Brain microvascular endothelial cell (primary cell): ENCODE measurements at regions not wholly inside any gene's neighbourhood (a gene's known extent, or its start where the extent isn't known, plus 50 kb on each side); places are given as distances from the start of the nearest gene placed in this dataset.

Experiments
- DNase-seq: peaks from one replicate; pipeline ENCODE4 v3.0.0-alpha.2; 2020
- H3K27ac ChIP-seq: fragments of 250-450 bp; sonication (Bioruptor Pico); 2 replicates; pipeline ENCODE4 v1.5.1; 2020; ENCODE audit warnings: mild to moderate bottlenecking, moderate library complexity
- H3K27me3 ChIP-seq: fragments of 250-450 bp; sonication (Bioruptor Pico); replicated peaks from 2 replicates; pipeline ENCODE4 v1.5.1; 2020; ENCODE audit warnings: mild to moderate bottlenecking
- H3K36me3 ChIP-seq: fragments of 250-450 bp; sonication (Bioruptor Pico); replicated peaks from 2 replicates; pipeline ENCODE4 v1.5.1; 2020; ENCODE audit warnings: mild to moderate bottlenecking
- H3K4me3 ChIP-seq: 2 replicates; pipeline ENCODE4 v1.5.1; 2011; ENCODE audit warnings: low read depth, mild to moderate bottlenecking, control low read depth, low read length, moderate library complexity
- CTCF ChIP-seq: IDR thresholded peaks from 2 replicates; pipeline ENCODE4 v1.5.1; 2011; ENCODE audit warnings: low read depth, mild to moderate bottlenecking, moderate library complexity, low read length, control low read depth, inconsistent platforms; ENCODE audit errors: missing control alignments
- in situ Hi-C: cut with HindIII; loops from 2 replicates; pipeline ENCODE4 v1.10.0; 2017; ENCODE audit warnings: low sequenced_read_pairs, low pct_ligation_motif_present

- no peak overlapping the region for H3K27ac ChIP-seq
- no peaks in the 10 kb centered on the region for H3K27me3 ChIP-seq
- DNase-seq: no peak
- H3K4me3 ChIP-seq: no peak overlapping the region
- H3K36me3 ChIP-seq: no peaks in the 10 kb centered on the region
- TF ChIP-seq CTCF: no peak
- in situ Hi-C loops: no loop called here
These were observed 384.5 kb upstream of the MMADHC start for GRCh38 chr2:149972066-149972465.

GRCh38 chr2:149954981-149955600, 367.5 kb upstream of the MMADHC start:
- Histone ChIP-seq H3K4me3 (no peak overlapping the region), H3K27me3 (no peaks in the 10 kb centered on the region), H3K27ac (no peak overlapping the region), H3K36me3 (no peaks in the 10 kb centered on the region)
- in situ Hi-C loops: no loop called here
- TF ChIP-seq CTCF: no peak
- DNase-seq: no peak

- H3K4me3 ChIP-seq: no peak overlapping the region
- no peaks in the 10 kb centered on the region for H3K27me3 ChIP-seq
- no peaks in the 10 kb centered on the region for H3K36me3 ChIP-seq
- TF ChIP-seq CTCF: no peak
- in situ Hi-C loops: no loop called here
- H3K27ac ChIP-seq: no peak overlapping the region
- DNase-seq: no peak
These were observed 366.1 kb upstream of the MMADHC start for GRCh38 chr2:149953627-149954026.

- Histone ChIP-seq H3K36me3 (no peaks in the 10 kb centered on the region), H3K27me3 (no peaks in the 10 kb centered on the region), H3K4me3 (no peak overlapping the region), H3K27ac (no peak overlapping the region)
- no peak for TF ChIP-seq CTCF
- no peak for DNase-seq
- in situ Hi-C loops: no loop called here
These were observed 343.9 kb upstream of the MMADHC start for GRCh38 chr2:149931486-149931885.

- no peak for DNase-seq
- Histone ChIP-seq H3K27ac (no peak overlapping the region), H3K27me3 (no peaks in the 10 kb centered on the region), H3K36me3 (no peaks in the 10 kb centered on the region), H3K4me3 (no peak overlapping the region)
- TF ChIP-seq CTCF: no peak
- in situ Hi-C loops: no loop called here
These were observed 340.4 kb upstream of the MMADHC start for GRCh38 chr2:149928011-149928410.

- Histone ChIP-seq H3K36me3 (no peaks in the 10 kb centered on the region), H3K4me3 (no peak overlapping the region), H3K27me3 (no peaks in the 10 kb centered on the region), H3K27ac (no peak overlapping the region)
- no peak for DNase-seq
- in situ Hi-C loops: no loop called here
- TF ChIP-seq CTCF: no peak
These were observed 338.6 kb upstream of the MMADHC start for GRCh38 chr2:149926149-149926548.
